OCI-LY3 (cell line): ENCODE measurements at regions not wholly inside any gene's neighbourhood (a gene's known extent, or its start where the extent isn't known, plus 50 kb on each side); places are given as distances from the start of the nearest gene placed in this dataset.

Experiments
- CTCF ChIP-seq: fragments of 200-600, 300-600 bp; sonication (generic); IDR thresholded peaks from 2 replicates; pipeline ENCODE4 v1.5.1; 2014; ENCODE audit warnings: antibody characterized with exemption, low read length, low read depth
- EZH2phosphoT487 ChIP-seq: fragments of 200-600 bp; shearing (Covaris generic); IDR thresholded peaks from 2 replicates; pipeline ENCODE4 v1.6.1; 2018; ENCODE audit warnings: antibody characterized with exemption, mixed run types, low read depth

DNA sequence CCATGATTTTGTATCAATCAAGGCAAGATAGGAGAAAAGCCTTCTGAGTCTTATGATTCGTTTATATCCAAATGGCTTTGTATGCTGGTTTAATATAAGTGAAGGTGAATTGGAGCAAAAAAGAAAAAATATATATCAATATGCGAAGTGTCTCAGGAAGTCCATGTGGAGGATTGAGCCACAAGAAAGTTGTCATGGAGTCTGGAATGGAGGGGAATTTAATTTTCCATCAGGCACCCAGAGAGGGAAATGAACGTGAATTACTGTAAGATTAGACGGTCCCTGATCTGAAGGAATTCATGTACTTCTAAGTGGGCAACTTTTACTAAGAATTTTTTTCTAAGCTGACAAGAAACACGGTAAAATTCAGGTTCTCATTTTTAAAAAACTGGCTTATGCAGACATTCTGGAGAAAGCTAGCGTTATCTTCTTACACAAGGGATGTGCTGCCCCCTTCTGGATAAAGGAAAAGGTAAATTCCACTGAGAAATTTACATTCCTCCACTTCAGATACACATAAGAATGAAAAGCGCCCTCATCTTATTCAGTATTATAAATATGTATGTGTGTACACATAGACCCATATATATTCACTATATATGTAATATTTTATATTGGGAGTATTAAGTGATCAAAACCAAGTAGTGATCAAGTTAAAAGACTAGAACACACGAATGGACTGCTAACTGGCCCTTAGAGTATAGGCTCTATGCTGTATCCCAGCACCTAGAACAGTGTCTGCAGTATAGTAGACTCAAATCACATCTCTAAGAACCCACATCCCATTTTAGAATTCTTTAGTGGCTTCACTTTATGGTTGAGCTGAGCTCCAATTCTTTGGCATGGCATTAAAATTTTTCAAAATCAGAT lies 289.0 kb upstream of the TFPI start:
- peak; percentile 75 for TF ChIP-seq CTCF
- no peak for TF ChIP-seq EZH2phosphoT487
